Stimulated activated effector memory CD8-positive, alpha-beta T cell treated with anti-CD3 and anti-CD28 coated beads, Interleukin-12 subunit alpha, Interleukin-12 subunit beta, amount 100 ng/mL, for 72 hours (primary cell): ENCODE measurements at regions not wholly inside any gene's neighbourhood (a gene's known extent, or its start where the extent isn't known, plus 50 kb on each side); places are given as distances from the start of the nearest gene placed in this dataset.

Experiments
- ATAC-seq: fragments of 150-1000 bp; cut with Tn5 transposase; 2 replicates; pipeline ENCODE4 v1.10.0; 2021
- DNase-seq, 2 donors: peaks; one replicate each; pipeline ENCODE4 v3.0.0; 2021 to 2022; ENCODE audit warnings: low spot score in 2 of 2
- H3K27ac Mint-ChIP-seq: one replicate; pipeline ENCODE4 v1.8.0; 2022; ENCODE audit warnings: mild to moderate bottlenecking, mixed read lengths
- H3K36me3 Mint-ChIP-seq: one replicate; pipeline ENCODE4 v1.8.0; 2022; ENCODE audit warnings: mild to moderate bottlenecking, mixed read lengths
- H3K4me1 Mint-ChIP-seq: one replicate; pipeline ENCODE4 v1.8.0; 2022; ENCODE audit warnings: mixed read lengths
- H3K4me3 Mint-ChIP-seq: one replicate; pipeline ENCODE4 v1.8.0; 2022; ENCODE audit warnings: mild to moderate bottlenecking, mixed read lengths
- H3K9me3 Mint-ChIP-seq: one replicate; pipeline ENCODE4 v1.8.0; 2022; ENCODE audit warnings: mixed read lengths

GRCh38 chr13:29713839-29714238, 118.4 kb upstream of the SLC7A1 start:
- H3K9me3 Mint-ChIP-seq: no peaks in the 10 kb centered on the region
- no peaks in the 10 kb centered on the region for H3K4me1 Mint-ChIP-seq
- no peaks in the 10 kb centered on the region for H3K36me3 Mint-ChIP-seq
- no peak overlapping the region for H3K4me3 Mint-ChIP-seq
- no peak for DNase-seq
- H3K27ac Mint-ChIP-seq: no peak overlapping the region
- ATAC-seq: no peak

DNA sequence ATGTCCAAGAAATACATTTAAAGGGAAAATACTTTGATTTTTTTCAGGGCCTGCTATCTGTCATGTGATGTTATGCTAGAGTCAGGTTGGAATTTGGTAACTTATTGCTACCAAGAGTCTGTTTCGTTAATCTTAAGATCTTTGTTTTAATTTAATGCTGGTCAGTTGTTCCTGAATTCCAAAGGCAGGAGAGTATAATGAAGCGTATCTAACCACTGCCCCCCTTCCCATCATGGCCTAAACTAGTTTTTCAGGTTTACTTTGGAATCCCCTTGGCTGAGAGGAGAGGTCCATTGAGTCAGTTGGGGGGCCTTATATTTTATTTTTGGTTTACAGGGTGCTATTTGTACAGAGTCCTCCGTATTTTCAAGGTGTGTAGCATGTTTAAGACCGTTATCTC, 116.3 kb upstream of the SLC7A1 start:
- H3K4me1 Mint-ChIP-seq: no peaks in the 10 kb centered on the region
- ATAC-seq (no peak), DNase-seq (no peak)
- peaks cover 4% of the 10 kb centered on the region for H3K36me3 Mint-ChIP-seq
- no peak overlapping the region for H3K4me3 Mint-ChIP-seq
- no peak overlapping the region for H3K27ac Mint-ChIP-seq
- no peaks in the 10 kb centered on the region for H3K9me3 Mint-ChIP-seq

GRCh38 chr13:29710511-29710910, 115.0 kb upstream of the SLC7A1 start:
- H3K4me3 Mint-ChIP-seq: no peak overlapping the region

GRCh38 chr13:29709407-29710069, 114.0 kb upstream of the SLC7A1 start:
- Mint-ChIP-seq H3K9me3 (no peaks in the 10 kb centered on the region), H3K27ac (no peak overlapping the region), H3K4me1 (no peaks in the 10 kb centered on the region), H3K4me3 (no peak overlapping the region), H3K36me3 (peaks cover 4% of the 10 kb centered on the region)
- DNase-seq: no peak
- no peak for ATAC-seq

More at GRCh38 chr13:29710511-29710910, 115.0 kb upstream of the SLC7A1 start:
- ATAC-seq (no peak), DNase-seq (no peak)
- H3K4me1 Mint-ChIP-seq: no peaks in the 10 kb centered on the region
- H3K9me3 Mint-ChIP-seq: no peaks in the 10 kb centered on the region
- H3K36me3 Mint-ChIP-seq: peaks cover 4% of the 10 kb centered on the region
- no peak overlapping the region for H3K27ac Mint-ChIP-seq

GRCh38 chr13:29707876-29708543, 112.5 kb upstream of the SLC7A1 start:
- ATAC-seq (peak; percentile 82), DNase-seq (peak; percentile 18 to 61)
- H3K36me3 Mint-ChIP-seq: peaks cover 4% of the 10 kb centered on the region
- H3K4me3 Mint-ChIP-seq: no peak overlapping the region
- no peak overlapping the region for H3K27ac Mint-ChIP-seq
- H3K4me1 Mint-ChIP-seq: peaks cover 5% of the 10 kb centered on the region
- no peaks in the 10 kb centered on the region for H3K9me3 Mint-ChIP-seq

DNA sequence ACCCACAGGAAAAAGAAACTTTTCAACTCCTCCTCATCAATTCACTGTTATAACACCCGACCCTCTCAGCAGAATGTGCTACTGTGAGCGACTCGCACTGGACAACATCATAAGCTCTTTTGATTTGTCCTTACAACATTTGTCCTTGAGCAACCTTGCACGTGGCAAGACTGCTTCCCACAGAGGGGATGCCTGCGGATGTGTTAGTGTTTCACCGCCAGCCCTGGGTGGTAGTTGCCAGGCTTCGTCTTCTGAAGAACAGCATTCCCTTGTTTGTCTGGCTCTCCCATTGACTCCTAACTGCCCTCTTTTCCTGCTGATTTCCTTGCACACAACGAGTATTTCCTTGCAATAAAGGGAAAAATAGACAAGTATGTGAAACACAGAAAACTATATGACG, 111.4 kb upstream of the SLC7A1 start:
- no peaks in the 10 kb centered on the region for H3K9me3 Mint-ChIP-seq
- no peak overlapping the region for H3K27ac Mint-ChIP-seq
- DNase-seq (no peak), ATAC-seq (no peak)
- H3K36me3 Mint-ChIP-seq: peaks cover 4% of the 10 kb centered on the region
- H3K4me3 Mint-ChIP-seq: no peak overlapping the region
- H3K4me1 Mint-ChIP-seq: peaks cover 5% of the 10 kb centered on the region

GRCh38 chr13:29704648-29705047, 109.2 kb upstream of the SLC7A1 start:
- no peaks in the 10 kb centered on the region for H3K9me3 Mint-ChIP-seq
- H3K27ac Mint-ChIP-seq: no peak overlapping the region
- no peak overlapping the region for H3K4me3 Mint-ChIP-seq
- peaks cover 5% of the 10 kb centered on the region for H3K4me1 Mint-ChIP-seq
- DNase-seq (no peak), ATAC-seq (peak; percentile 43)
- peaks cover 4% of the 10 kb centered on the region for H3K36me3 Mint-ChIP-seq

- DNase-seq (no peak), ATAC-seq (no peak)
- peaks cover 1% of the 10 kb centered on the region for H3K36me3 Mint-ChIP-seq
- peaks cover 5% of the 10 kb centered on the region for H3K4me1 Mint-ChIP-seq
- no peak overlapping the region for H3K4me3 Mint-ChIP-seq
- H3K9me3 Mint-ChIP-seq: no peaks in the 10 kb centered on the region
- H3K27ac Mint-ChIP-seq: no peak overlapping the region
Measured at GRCh38 chr13:29703421-29703820, 107.9 kb upstream of the SLC7A1 start.

DNA sequence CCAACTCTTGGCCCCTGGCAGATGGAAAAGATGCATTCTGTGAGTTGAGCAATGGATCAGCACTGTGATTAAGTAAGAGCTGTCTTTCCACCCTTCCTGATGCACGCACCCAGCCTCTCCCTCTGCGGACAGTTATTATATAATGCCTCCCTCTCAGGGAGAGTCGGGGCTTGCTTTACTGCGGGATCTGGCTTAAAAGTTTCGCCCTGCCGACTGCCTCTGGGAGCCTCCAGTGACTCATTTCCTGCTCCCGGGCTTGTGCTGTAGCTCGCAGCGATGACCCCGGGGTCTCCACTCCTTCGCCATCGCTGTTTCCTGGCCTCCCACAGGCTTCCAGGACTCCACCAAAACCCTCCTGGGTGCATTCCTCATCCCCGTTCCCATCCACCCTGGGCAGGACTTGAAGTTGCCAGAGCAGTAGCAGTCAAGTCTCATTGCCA, 107.4 kb upstream of the SLC7A1 start:
- Mint-ChIP-seq H3K9me3 (no peaks in the 10 kb centered on the region), H3K4me1 (peaks cover 5% of the 10 kb centered on the region), H3K36me3 (no peaks in the 10 kb centered on the region), H3K4me3 (no peak overlapping the region), H3K27ac (no peak overlapping the region)
- ATAC-seq (no peak), DNase-seq (no peak)

- H3K4me3 Mint-ChIP-seq: no peak overlapping the region
- H3K9me3 Mint-ChIP-seq: no peaks in the 10 kb centered on the region
- H3K36me3 Mint-ChIP-seq: no peaks in the 10 kb centered on the region
- peaks cover under 1% of the 10 kb centered on the region for H3K4me1 Mint-ChIP-seq
- H3K27ac Mint-ChIP-seq: no peak overlapping the region
- DNase-seq: no peak
- no peak for ATAC-seq
Measured at GRCh38 chr13:29698106-29698505, 102.6 kb upstream of the SLC7A1 start.

DNA sequence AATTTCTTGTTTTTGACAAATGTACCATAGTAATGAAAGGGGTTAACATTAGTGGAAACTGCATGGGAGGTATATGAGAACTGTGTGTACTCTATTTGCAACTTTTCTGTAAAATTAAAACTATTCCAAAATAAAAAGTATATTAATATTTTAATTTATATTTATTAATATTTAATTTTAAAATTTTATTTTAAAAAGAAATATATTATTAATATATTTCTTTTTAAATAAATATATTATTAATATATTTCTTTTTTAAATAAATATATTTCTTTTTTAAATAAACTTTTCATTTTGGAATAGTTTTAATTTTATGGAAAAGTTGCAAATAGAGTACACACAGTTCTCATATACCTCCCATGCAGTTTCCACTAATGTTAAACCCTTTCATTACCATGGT, 101.1 kb upstream of the SLC7A1 start:
- H3K4me1 Mint-ChIP-seq: no peaks in the 10 kb centered on the region
- H3K36me3 Mint-ChIP-seq: no peaks in the 10 kb centered on the region
- H3K4me3 Mint-ChIP-seq: no peak overlapping the region

GRCh38 chr13:29693275-29693945, 97.9 kb upstream of the SLC7A1 start:
- no peak for ATAC-seq
- H3K4me1 Mint-ChIP-seq: no peaks in the 10 kb centered on the region
- H3K9me3 Mint-ChIP-seq: no peaks in the 10 kb centered on the region
- no peak overlapping the region for H3K27ac Mint-ChIP-seq
- no peak overlapping the region for H3K4me3 Mint-ChIP-seq
- no peak for DNase-seq
- H3K36me3 Mint-ChIP-seq: no peaks in the 10 kb centered on the region

More for the DNA sequence above, 101.1 kb upstream of the SLC7A1 start:
- no peak for DNase-seq
- Mint-ChIP-seq H3K9me3 (no peaks in the 10 kb centered on the region), H3K27ac (no peak overlapping the region)
- no peak for ATAC-seq

DNA sequence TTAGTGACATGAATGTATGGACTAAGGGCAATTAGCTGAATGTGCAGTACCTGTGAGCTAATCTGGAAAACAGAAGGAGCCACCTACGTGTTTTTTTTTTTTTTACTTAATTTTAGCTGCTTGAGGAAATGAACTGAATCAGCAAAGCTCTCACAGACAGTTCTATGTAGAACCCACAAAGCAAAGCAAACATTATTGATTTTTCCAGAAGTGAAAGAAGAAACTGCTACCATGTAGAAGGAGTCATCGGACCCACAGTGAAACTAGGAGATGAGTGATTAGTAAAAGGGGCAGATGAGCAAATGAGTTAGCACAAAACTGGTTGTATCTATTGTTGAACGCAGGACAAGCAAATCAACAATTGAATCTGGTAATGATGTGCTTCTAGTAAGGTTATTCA, 94.1 kb upstream of the SLC7A1 start:
- Mint-ChIP-seq H3K36me3 (no peaks in the 10 kb centered on the region), H3K9me3 (no peaks in the 10 kb centered on the region), H3K27ac (no peak overlapping the region), H3K4me3 (no peak overlapping the region), H3K4me1 (no peaks in the 10 kb centered on the region)
- DNase-seq: no peak
- ATAC-seq: peak; percentile 80

DNA sequence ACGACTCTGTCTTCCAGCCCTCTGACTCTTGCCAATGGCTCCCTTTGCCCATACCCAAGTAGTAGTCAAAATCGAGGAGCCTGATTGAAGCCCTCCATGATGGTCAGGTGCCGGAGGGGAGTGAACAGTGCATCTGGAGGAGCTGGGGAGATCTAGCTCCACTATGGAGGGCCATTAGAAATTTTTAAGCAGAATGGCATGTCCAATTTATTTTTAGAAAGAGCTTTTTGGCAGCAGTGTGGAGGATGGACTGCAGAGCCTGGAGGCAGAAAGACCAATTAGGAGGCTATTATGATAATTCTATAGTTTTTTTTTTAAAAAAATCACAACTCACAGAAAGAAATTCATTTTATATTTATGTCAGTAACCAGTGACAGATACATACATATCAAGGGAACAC, 92.7 kb upstream of the SLC7A1 start:
- H3K27ac Mint-ChIP-seq: no peak overlapping the region
- ATAC-seq: no peak
- no peak overlapping the region for H3K4me3 Mint-ChIP-seq
- H3K4me1 Mint-ChIP-seq: no peaks in the 10 kb centered on the region
- no peaks in the 10 kb centered on the region for H3K36me3 Mint-ChIP-seq
- DNase-seq: no peak
- no peaks in the 10 kb centered on the region for H3K9me3 Mint-ChIP-seq

GRCh38 chr13:29684441-29684840, 89.0 kb upstream of the SLC7A1 start:
- no peaks in the 10 kb centered on the region for H3K4me1 Mint-ChIP-seq
- H3K9me3 Mint-ChIP-seq: no peaks in the 10 kb centered on the region
- DNase-seq: no peak
- no peaks in the 10 kb centered on the region for H3K36me3 Mint-ChIP-seq
- no peak overlapping the region for H3K27ac Mint-ChIP-seq
- no peak for ATAC-seq
- H3K4me3 Mint-ChIP-seq: no peak overlapping the region

DNA sequence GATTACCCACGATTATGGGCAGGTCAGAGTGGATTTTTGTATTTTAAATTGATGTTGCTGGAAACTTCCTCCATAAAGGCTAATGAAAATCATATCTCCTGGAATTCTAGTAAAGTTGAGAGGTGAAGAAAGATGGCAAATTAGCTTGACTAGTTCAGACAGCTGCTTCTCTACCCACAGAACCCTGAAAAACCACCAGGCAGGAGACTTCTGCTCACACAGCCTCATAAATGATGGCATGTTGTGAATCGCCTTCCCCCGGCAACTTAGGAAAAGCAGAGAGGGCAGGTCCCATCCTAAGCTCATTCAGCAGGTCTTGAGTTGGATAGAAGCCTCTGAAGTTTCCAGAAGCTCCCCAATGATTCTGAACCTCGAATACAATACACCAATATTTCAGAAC, 87.6 kb upstream of the SLC7A1 start:
- H3K4me1 Mint-ChIP-seq: no peaks in the 10 kb centered on the region
- DNase-seq: no peak

More for the DNA sequence above, 87.6 kb upstream of the SLC7A1 start:
- H3K27ac Mint-ChIP-seq: no peak overlapping the region
- H3K4me3 Mint-ChIP-seq: no peak overlapping the region
- no peak for ATAC-seq
- H3K9me3 Mint-ChIP-seq: no peaks in the 10 kb centered on the region
- H3K36me3 Mint-ChIP-seq: no peaks in the 10 kb centered on the region
